B cell (primary cell): ENCODE measurements at regions not wholly inside any gene's neighbourhood (a gene's known extent, or its start where the extent isn't known, plus 50 kb on each side); places are given as distances from the start of the nearest gene placed in this dataset.

Experiments used
- ATAC-seq: fragments of 200-7000 bp; cut with Tn5 transposase; one replicate; pipeline ENCODE4 v1.10.0; 2021; ENCODE audit warnings: low read depth, mild to moderate bottlenecking, moderate number of reproducible peaks, moderate library complexity
- CTCF ChIA-PET: fragments of 350-600 bp; sonication (Branson Sonifier 250); formaldehyde crosslinking; loops from one replicate; lab custom pipeline; 2021; ENCODE audit warnings: antibody characterized with exemption, inconsistent platforms; lab: Charles Lee
- POLR2A ChIA-PET: fragments of 350-600 bp; sonication (Branson Sonifier 250); formaldehyde crosslinking; loops from one replicate; lab custom pipeline; 2021; ENCODE audit warnings: antibody characterized with exemption; lab: Charles Lee
- DNase-seq: peaks from one replicate; pipeline ENCODE4 v3.0.0; 2013
- H2AFZ ChIP-seq: 2 replicates; pipeline ENCODE4 v1.6.1; 2012; ENCODE audit warnings: mild to moderate bottlenecking, low read depth, low read length; ENCODE audit not compliant: insufficient read depth, poor library complexity, severe bottlenecking
- H3K27ac ChIP-seq, 2 donors: 1 replicate in 1 of 2; 2 replicates in 1 of 2; pipeline ENCODE4 v1.5.1; 2012 to 2013; ENCODE audit warnings: low read length in 2 of 2, mild to moderate bottlenecking in 2 of 2, moderate library complexity in 1 of 2
- H3K27me3 ChIP-seq, 4 experiments: fragments of 200-600 bp in 1 of 4; sonication (generic) in 1 of 4; replicated peaks in 1 of 4; 1 replicate in 2 of 4; 2 replicates in 2 of 4; pipeline versions ENCODE4 v1.6.1 to v1.7.0; 2013 to 2016; ENCODE audit warnings: low read length in 3 of 4, mild to moderate bottlenecking in 2 of 4, mixed read lengths in 1 of 4, moderate library complexity in 1 of 4; ENCODE audit not compliant: insufficient read depth in 4 of 4, control insufficient read depth in 3 of 4; ENCODE audit errors: control extremely low read depth in 1 of 4
- H3K36me3 ChIP-seq, 2 experiments: replicated peaks in 1 of 2; 1 replicate in 1 of 2; 2 replicates in 1 of 2; pipeline versions ENCODE4 v1.6.1 to v1.7.1; 2013; ENCODE audit warnings: low read length in 1 of 2; ENCODE audit not compliant: insufficient read depth in 2 of 2, control insufficient read depth in 1 of 2; ENCODE audit errors: control extremely low read depth in 1 of 2, extremely low read depth in 1 of 2
- H3K4me1 ChIP-seq, 2 donors: fragments of 200-600 bp in 1 of 2; sonication (generic) in 1 of 2; 1 replicate in 1 of 2; 2 replicates in 1 of 2; pipeline versions ENCODE4 v1.5.1 to v1.6.1; 2013 to 2017; ENCODE audit warnings: low read length in 2 of 2; ENCODE audit not compliant: control insufficient read depth in 2 of 2, insufficient read depth in 2 of 2
- H3K4me2 ChIP-seq: replicated peaks from 2 replicates; pipeline ENCODE3; 2012; ENCODE audit warnings: mild to moderate bottlenecking, low read depth, low read length; ENCODE audit not compliant: poor library complexity, severe bottlenecking
- H3K4me3 ChIP-seq, 5 experiments: fragments of 200-600 bp in 1 of 5; sonication (generic) in 1 of 5; 1 replicate in 3 of 5; 2 replicates in 2 of 5; pipeline versions ENCODE4 v1.5.1 to v1.7.0; 2011 to 2016; ENCODE audit warnings: low read length in 4 of 5, mild to moderate bottlenecking in 4 of 5, low read depth in 2 of 5, control low read depth in 1 of 5, moderate library complexity in 1 of 5; ENCODE audit not compliant: insufficient read depth in 1 of 5; ENCODE audit errors: control extremely low read depth in 1 of 5, extremely low read depth in 1 of 5
- H3K79me2 ChIP-seq: fragments of 200-600 bp; sonication (generic); one replicate; pipeline ENCODE4 v1.6.0; 2016; ENCODE audit warnings: low read length; ENCODE audit not compliant: control insufficient read depth, insufficient read depth
- H3K9ac ChIP-seq: fragments of 200-600 bp; sonication (generic); 2 replicates; pipeline ENCODE4 v1.6.1; 2017; ENCODE audit warnings: mild to moderate bottlenecking, low read length, moderate library complexity
- H3K9me3 ChIP-seq, 3 donors: one replicate each; pipeline versions ENCODE4 v1.6.1 to v1.7.1; 2013; ENCODE audit warnings: low read length in 2 of 3; ENCODE audit not compliant: control insufficient read depth in 2 of 3, insufficient read depth in 1 of 3; ENCODE audit errors: control extremely low read depth in 1 of 3
- H4K20me1 ChIP-seq: 2 replicates; pipeline ENCODE4 v1.6.0; 2012; ENCODE audit warnings: mild to moderate bottlenecking, low read length; ENCODE audit not compliant: insufficient read depth, control insufficient read depth, poor library complexity, severe bottlenecking
- H3K27ac Mint-ChIP-seq: one replicate; pipeline ENCODE4 v1.8.0; 2021; ENCODE audit warnings: mixed read lengths
- H3K27me3 Mint-ChIP-seq: one replicate; pipeline ENCODE4 v1.8.0; 2021; ENCODE audit warnings: mixed read lengths
- H3K4me1 Mint-ChIP-seq: one replicate; pipeline ENCODE4 v1.8.0; 2021; ENCODE audit warnings: mixed read lengths
- H3K4me3 Mint-ChIP-seq: one replicate; pipeline ENCODE4 v1.8.0; 2021; ENCODE audit warnings: mixed read lengths
- H3K9me3 Mint-ChIP-seq: one replicate; pipeline ENCODE4 v1.8.0; 2022; ENCODE audit warnings: mixed read lengths; ENCODE audit not compliant: insufficient read depth
- CTCF ChIP-seq: fragments of 200-600 bp; IDR thresholded peaks from one replicate; pipeline ENCODE4 v1.8.0; 2022; ENCODE audit warnings: antibody characterized with exemption, mild to moderate bottlenecking
- EZH2 ChIP-seq: IDR thresholded peaks from 2 replicates; pipeline ENCODE4 v1.6.1; 2012; ENCODE audit warnings: borderline replicate concordance, low read depth, mild to moderate bottlenecking, moderate library complexity, low read length; ENCODE audit not compliant: insufficient read depth, poor library complexity, severe bottlenecking
- WGBS: methylation state at CpG from one replicate; pipeline ENCODE4 v1.1.5; 2013; ENCODE audit warnings: missing lambda C conversion rate; ENCODE audit not compliant: insufficient coverage; 5-methylcytosine and 5-hydroxymethylcytosine counted together
- intact Hi-C: fragments of 100-400 bp; cut with micrococcal nuclease; formaldehyde crosslinking; loops from one replicate; pipeline ENCODE4 v1.10.0; 2022

GRCh38 chr3:74511078-74511477 is 103.4 kb downstream of the CNTN3 start:
- H3K9me3 ChIP-seq, result no peaks in the 10 kb centered on the region
- no peaks in the 10 kb centered on the region for H4K20me1 ChIP-seq
- TF ChIP-seq EZH2 (no peak), CTCF (no peak)
- H2AFZ ChIP-seq, result no peak overlapping the region
- Mint-ChIP-seq H3K9me3 (peaks cover 3% of the 10 kb centered on the region), H3K4me1 (no peaks in the 10 kb centered on the region), H3K4me3 (no peak overlapping the region), H3K27me3 (no peaks in the 10 kb centered on the region), H3K27ac (no peak overlapping the region)
- no peaks in the 10 kb centered on the region for H3K79me2 ChIP-seq
- ATAC-seq (no peak), DNase-seq (no peak)
- ChIA-PET POLR2A (no interaction called here), CTCF (no interaction called here)
- H3K36me3 ChIP-seq, result no peaks in the 10 kb centered on the region
- no peaks in the 10 kb centered on the region for H3K27me3 ChIP-seq
- no peak overlapping the region for H3K27ac ChIP-seq
- intact Hi-C loops, result no loop called here
- no peak overlapping the region for H3K4me2 ChIP-seq
- no peaks in the 10 kb centered on the region for H3K4me1 ChIP-seq
- H3K4me3 ChIP-seq, result no peak overlapping the region
- no peak overlapping the region for H3K9ac ChIP-seq

GRCh38 chr3:74510261-74510818 is 104.1 kb downstream of the CNTN3 start:
- Histone ChIP-seq H2AFZ (no peak overlapping the region), H3K36me3 (no peaks in the 10 kb centered on the region), H3K79me2 (no peaks in the 10 kb centered on the region), H4K20me1 (no peaks in the 10 kb centered on the region), H3K9me3 (no peaks in the 10 kb centered on the region), H3K4me2 (no peak overlapping the region), H3K27me3 (no peaks in the 10 kb centered on the region), H3K4me3 (no peak overlapping the region), H3K27ac (no peak overlapping the region), H3K4me1 (no peaks in the 10 kb centered on the region), H3K9ac (no peak overlapping the region)
- intact Hi-C loops, result no loop called here
- no peak for TF ChIP-seq CTCF
- no peak for TF ChIP-seq EZH2
- Mint-ChIP-seq H3K9me3 (peaks cover 3% of the 10 kb centered on the region), H3K27me3 (no peaks in the 10 kb centered on the region), H3K4me3 (no peak overlapping the region), H3K27ac (no peak overlapping the region), H3K4me1 (no peaks in the 10 kb centered on the region)
- ChIA-PET POLR2A (no interaction called here), CTCF (no interaction called here)
- WGBS, result 66% methylated on average over 2 of the region's 5 CpGs
- DNase-seq (no peak), ATAC-seq (no peak)
